ENCODE measurements at regions not wholly inside any gene's neighbourhood (a gene's known extent, or its start where the extent isn't known, plus 50 kb on each side); places are given as distances from the start of the nearest gene placed in this dataset.

GRCh38 chr2:4499316-4500030 lies 796.1 kb downstream of the DCDC2C start:
- peak; percentile 7 for DNase-seq (ENCODE audit: low spot score)

DNA sequence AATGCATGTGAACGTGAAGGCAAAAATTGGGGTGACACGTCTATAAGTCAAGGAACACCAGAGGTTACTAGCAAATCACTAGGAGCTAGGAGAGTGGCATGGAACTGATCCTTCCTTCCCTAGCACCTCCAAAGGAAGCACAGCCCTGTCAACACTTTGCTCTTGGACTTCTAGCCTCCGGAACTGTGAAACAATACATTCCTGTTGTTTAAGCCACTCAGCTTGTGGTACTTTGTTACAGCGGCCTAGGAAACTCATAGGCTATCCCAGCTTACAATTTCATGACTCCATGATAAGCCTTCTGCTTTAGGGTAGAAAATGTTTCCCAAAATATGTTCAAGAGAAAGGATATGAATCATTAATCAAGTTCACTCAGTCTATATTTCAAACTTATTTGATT lies 798.1 kb downstream of the DCDC2C start:
- no peak for DNase-seq (ENCODE audit: low spot score)

DNA sequence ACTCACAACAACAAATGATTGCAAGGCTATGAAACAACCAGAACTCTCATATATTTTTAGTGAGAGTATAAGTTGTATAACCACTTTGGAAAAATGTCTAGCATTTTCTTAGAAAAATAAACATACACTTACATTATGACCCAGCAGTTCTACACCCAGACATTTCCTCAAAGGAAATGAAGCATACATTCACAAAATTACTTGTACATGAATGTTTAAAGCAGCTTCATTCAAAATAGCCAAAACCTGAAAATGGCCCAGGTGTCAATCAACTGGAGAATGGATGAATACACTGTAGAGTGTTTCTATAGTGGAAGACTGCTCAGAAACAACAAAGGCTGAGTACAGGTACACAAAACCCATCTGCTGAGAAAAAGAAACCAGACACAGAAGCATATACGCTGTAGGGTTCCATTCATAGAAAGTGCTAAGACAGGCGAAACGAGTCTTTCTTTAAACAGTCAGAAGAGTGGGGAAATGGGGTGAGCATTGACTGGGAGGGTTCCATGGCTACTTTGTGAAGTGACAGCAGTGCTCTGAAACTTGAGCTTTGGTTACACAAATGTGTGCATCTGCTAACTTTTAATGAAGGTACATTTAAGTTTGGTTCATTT lies 799.0 kb downstream of the DCDC2C start:
- DNase-seq (ENCODE audit: low spot score), result no peak

- DNase-seq (ENCODE audit: low spot score), result no peak
Observed at GRCh38 chr2:4507661-4508060, 804.3 kb downstream of the DCDC2C start.

DNA sequence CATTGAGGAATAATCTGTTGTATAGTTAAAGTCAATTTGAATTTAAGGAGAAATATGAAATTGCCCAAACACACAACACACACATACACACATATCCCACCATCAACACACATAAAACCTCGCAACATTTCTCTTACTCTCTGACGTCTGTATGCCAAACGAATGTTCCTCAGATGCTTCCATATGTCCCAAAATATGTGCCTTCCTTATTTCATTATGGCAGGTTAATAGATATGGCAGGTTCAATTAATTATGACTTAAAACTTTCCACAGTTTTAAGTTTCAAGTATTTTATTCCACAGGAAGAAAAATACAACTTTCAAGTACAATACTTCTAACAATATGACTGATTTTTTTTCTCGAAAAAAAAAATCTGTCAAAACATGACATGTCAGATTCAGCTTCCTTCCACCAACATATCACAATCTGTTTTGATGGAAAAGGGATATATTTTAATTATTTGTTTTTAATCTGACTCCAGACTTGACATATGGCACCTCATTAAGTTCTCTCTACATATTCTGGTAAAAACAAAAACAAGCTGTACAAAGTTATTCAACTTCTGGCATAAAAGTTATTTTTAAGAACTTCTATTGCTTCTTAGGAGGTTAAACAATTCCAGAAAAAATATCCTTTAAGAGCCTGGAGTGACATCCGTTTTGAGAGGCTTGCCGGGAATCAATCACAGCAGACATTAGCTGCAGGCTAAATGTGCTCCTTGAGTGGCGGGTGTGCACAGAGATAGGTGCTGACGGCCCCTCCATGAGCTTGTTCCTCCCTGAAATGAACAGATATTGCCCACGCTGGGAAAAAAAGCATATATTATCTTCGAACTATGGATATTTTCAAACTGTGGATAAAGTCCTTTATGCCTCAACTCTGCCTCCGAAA lies 812.7 kb downstream of the DCDC2C start:
- DNase-seq (ENCODE audit: low spot score), result no peak

DNA sequence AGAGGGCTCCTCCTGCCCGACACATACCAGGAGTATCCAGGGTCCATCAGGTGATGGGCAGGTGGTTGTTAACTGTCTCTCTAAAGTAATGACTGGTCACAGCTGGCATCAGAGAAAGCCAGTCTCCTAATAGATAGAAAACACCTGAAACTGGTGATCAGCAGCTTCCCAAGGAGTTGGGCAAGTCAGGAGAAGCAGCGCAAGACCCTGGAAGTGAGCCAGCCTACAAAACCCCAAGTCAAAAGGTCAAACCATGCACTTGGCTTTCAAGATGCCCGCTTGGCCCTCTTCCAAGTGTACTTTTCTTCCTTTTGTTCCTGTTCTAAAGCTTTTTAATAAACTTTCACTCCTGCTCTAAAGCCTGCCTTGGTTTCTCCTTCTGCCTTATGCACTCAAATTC lies 815.2 kb downstream of the DCDC2C start:
- DNase-seq (ENCODE audit: low spot score), result no peak

- no peak for DNase-seq (ENCODE audit: low spot score)
Observed at GRCh38 chr2:4522498-4523421, 819.4 kb downstream of the DCDC2C start.

- DNase-seq (ENCODE audit: low spot score), result no peak
Observed at GRCh38 chr2:4527416-4527815, 824.0 kb downstream of the DCDC2C start.

DNA sequence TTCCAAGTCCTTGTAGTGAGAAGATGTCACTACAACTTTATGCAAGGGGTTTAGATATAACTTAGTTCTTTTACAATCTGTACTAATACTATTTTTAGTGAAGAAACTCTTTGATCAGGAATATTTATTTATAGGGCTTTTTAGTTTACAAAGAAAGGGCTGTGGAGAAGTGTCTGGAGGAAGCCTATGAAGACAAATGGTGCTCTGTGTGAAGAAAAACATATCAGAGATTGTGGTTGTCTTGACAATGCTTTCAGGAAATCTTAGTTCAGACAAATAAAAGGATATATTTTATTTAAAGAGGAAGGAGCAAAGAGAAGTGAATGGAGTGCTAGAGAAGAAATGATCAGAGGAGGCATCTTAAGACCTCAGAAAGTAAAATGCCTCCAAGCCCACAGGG lies 824.9 kb downstream of the DCDC2C start:
- DNase-seq (ENCODE audit: low spot score), result no peak

DNA sequence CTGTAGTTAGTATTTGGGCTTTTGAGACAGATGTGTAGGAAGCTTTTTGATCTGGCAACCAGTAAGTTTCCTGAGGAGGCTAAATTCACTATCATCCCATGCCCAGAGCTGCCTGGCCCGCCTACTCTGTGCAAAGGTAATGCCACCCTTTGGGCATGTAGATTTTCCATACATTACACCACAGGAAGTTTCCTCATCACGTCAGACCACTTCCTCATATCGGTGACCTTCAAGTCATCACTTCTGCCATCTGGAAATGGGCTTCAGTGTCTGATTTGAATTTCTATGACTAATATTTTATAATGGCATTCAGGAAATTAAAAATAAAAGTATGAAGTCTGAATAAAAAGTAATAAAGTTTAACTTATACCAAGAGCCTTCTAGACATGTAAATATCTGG lies 825.4 kb downstream of the DCDC2C start:
- no peak for DNase-seq (ENCODE audit: low spot score)

GRCh38 chr2:4529738-4530137 lies 826.4 kb downstream of the DCDC2C start:
- DNase-seq (ENCODE audit: low spot score), result no peak

DNA sequence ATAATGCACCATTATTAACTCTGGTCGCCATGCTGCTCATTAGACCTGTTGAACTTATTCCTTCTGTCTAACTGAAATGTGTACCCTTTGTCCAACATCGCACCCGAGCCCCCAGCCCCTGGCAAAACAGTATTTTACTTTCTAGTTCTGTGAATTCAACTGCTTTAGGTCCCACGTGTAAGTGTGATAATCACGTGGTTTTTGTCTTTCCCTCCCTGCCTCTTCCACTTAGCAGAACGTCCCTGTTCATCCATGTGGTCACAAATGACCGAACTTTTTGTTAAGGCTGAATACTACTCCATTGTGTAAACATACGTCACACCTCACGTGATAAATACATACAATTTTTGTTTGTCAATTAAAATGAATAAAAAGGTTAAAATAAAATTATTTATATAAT lies 826.9 kb downstream of the DCDC2C start:
- DNase-seq (ENCODE audit: low spot score), result no peak

DNA sequence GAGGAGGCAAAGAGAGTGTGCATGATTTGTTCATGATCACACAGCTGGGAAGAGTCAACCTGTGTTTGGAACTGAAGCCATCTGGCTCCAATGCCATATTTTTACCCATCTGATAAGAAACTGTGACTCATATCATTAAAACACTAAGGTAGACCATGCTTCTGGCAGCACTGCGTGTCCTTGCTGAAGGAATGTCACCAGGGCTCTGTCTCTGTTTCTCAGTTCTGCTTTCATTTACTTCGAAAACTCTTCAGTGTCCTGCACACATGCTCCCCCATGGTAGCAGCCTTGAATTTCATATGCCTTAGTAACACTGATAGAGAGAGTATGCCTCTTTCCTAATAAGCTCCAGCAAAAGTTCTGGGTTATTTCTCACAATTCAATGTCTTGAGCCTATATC lies 830.4 kb downstream of the DCDC2C start:
- DNase-seq (ENCODE audit: low spot score), result no peak

DNA sequence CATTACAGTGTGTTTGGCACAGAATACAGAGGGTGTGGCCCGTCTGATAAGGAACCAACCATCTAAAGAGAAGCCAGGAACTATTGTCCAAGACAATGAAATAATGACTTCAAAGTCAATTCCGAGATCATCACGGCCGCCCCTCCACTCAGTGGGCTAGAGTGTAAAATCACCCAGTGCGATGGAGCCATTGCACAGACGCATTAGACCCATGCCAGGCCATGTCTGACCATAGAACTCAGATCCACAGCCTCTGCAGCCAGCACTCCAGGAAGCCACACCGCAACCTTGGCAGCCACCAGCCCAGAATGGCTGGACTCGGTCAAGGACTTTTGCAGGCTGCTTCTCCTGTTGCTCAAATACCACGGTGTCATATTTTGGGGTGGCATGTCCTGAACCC lies 835.7 kb downstream of the DCDC2C start:
- DNase-seq (ENCODE audit: low spot score), result no peak

- DNase-seq (ENCODE audit: low spot score), result no peak
Observed at GRCh38 chr2:4549666-4550210, 846.4 kb downstream of the DCDC2C start.

GRCh38 chr2:4551691-4552474 lies 848.5 kb downstream of the DCDC2C start:
- no peak for DNase-seq (ENCODE audit: low spot score)

DNA sequence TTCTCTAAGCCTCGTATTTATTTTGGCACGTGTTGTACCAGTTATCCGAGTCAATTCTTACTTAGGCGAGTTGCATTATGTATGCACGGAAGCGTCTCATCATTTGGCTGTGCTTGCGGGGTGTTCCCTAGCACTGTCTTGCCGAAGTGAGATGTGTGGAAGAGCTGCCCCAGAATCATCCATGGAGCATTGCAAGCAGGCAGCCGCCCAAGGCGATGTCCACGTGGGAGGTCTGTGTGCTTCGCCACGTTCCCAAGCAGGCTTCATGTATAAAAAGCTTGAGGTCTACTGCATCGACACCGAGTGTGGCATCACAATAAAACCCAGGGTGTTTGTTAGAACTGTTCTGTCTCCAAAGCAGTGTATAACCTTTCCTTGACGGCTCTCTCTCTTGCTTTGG lies 849.9 kb downstream of the DCDC2C start:
- no peak for DNase-seq (ENCODE audit: low spot score)

DNA sequence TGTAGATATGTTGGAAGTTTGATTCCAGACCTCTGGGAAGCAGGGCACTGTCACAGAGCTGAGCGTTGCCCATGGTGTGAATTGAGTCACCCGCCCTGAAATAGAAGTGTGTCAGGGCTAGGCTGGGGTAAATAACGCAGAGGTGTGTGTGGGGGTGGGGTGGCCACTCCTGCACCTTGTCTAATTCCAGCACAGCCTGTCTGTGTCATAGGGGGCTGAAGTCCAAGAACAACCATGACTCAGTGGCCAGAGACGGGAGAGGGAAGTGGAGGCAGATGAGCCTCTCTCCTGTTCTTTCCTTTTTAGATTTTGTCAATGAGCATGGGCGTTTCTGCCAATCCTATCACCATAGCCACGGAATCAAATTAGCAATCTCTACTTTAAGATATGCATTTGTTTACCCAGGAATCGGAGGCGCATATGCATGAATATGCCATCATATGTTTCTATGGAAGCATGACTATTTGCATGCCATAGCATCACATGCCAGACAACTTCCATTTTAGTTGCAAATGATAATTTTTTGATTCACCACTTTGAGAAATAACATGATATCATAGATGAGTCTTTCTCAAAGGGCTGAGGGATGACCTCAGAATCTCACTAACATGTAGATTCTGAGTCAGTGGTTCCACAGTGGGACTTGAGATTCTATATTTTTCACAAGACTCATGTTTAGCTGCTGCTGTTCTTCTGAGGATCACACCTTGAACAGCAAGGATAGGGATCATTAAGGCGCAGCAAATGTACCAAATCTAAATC lies 852.9 kb downstream of the DCDC2C start:
- DNase-seq (ENCODE audit: low spot score), result no peak

- no peak for DNase-seq (ENCODE audit: low spot score)
Observed at GRCh38 chr2:4561196-4561595, 857.8 kb downstream of the DCDC2C start.

DNA sequence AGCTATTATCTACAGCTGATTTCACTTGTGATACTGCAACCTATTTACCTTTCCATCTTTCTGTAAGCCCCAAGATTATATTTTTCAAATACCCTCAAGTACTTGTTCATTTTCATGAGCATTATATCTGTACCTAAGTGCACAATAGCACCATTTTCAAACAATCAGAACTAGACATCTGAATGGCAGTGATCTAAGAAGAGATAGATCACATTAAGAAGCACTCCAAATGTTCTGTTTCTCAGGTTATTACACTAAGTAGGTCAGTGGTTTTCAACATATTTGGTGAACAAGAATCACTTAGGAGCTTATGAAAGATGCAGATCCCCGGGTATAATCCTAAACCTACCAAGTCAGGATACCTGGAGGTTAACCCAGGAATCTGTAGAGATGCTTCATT lies 872.7 kb downstream of the DCDC2C start:
- DNase-seq (ENCODE audit: low spot score), result no peak

Measured in pons (tissue), 1 donor.